ENCODE measurements at regions not wholly inside any gene's neighbourhood (a gene's known extent, or its start where the extent isn't known, plus 50 kb on each side); places are given as distances from the start of the nearest gene placed in this dataset.

GRCh38 chr5:117041926-117042595 lies 467.4 kb upstream of the SEMA6A start:
- TF ChIP-seq CTCF (IDR thresholded peaks at IDR 0.05; ENCODE audit: low read length) (no peak), EZH2phosphoT487 (IDR thresholded peaks at IDR 0.05; ENCODE audit: low read length) (no peak), EZH2 (optimal IDR thresholded peaks at IDR 0.05; ENCODE audit: low read depth, low read length) (no peak)
